ENCODE measurements at regions not wholly inside any gene's neighbourhood (a gene's known extent, or its start where the extent isn't known, plus 50 kb on each side); places are given as distances from the start of the nearest gene placed in this dataset.

- no peak for DNase-seq
Observed at GRCh38 chrY:21295206-21295605, 215.9 kb upstream of the RBMY1B start.

DNA sequence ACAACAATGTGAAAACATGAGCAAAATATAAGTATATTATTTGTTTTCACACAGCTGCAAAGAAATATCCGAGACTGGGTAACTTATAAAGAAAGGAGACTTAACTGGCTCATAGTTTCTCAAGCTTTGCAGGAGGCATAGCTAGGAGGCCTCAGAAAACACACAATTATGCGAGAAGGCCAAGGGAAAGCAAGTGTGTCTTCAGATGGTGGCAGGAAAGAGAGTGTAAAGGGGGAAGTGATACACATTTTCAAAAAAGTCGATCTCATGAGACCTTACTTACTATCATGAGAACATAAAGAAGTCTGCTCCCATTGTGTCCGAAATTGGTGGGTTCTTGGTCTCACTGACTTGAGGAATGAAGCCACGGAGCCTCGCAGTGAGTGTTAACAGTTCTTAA lies 208.9 kb upstream of the RBMY1B start:
- DNase-seq, result no peak

GRCh38 chrY:21315366-21315765 lies 195.8 kb upstream of the RBMY1B start:
- no peak for DNase-seq

Measured in HCEC 1CT (cell line).